Eye (tissue), 1 donor: ENCODE measurements at regions not wholly inside any gene's neighbourhood (a gene's known extent, or its start where the extent isn't known, plus 50 kb on each side); places are given as distances from the start of the nearest gene placed in this dataset.
"Not testable (repeated sequence)": the region's sequence is repeated elsewhere in the genome, so short reads cannot be mapped to it uniquely, and the experiment has no call there.

ENCODE experiments used
- DNase-seq: peaks from one replicate; pipeline ENCODE4 v3.0.0-alpha.2; 2015

GRCh38 chr4:82247171-82247570 is 126.6 kb downstream of the HNRNPD start:
- DNase-seq, result no peak

GRCh38 chr4:82241534-82241933 is 132.3 kb downstream of the HNRNPD start:
- no peak for DNase-seq

- DNase-seq, result no peak
Measured at GRCh38 chr4:82240410-82240809, 133.4 kb downstream of the HNRNPD start.

DNA sequence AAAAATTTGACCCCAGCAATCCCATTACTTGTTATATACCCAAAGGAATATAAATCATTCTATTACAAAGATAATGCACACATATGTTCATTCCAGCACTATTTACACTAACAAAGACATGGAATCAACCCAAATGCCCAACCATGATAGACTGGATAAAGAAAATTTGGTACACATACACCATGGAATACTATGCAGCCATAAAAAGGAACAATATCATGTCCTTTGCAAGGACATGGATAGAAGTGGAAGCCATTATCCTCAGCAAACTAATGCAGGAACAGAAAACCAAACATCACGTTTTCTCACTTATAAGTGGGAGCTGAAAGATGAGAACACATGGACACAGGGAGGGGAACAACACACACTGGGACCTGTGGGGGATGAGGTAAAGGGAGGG is 136.6 kb downstream of the HNRNPD start:
- not testable (repeated sequence) for DNase-seq

DNA sequence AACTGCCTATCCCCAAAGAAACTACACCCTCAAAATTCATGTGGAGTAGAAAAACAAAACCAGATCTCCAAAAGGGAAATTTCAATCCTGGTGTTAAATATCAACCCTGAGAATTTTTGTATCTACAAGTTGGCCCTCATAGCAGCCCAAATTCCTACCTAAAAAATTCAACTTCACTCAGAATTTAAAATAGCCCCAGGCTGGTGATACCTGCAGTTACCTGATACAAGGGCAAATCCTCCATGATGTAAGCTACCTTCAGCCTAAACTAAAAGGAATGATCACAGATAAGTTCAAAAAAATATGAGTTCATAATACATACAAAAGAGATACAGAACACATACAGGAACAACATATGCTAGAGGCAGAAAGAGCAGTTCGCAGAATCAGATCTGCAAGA is 138.4 kb downstream of the HNRNPD start:
- DNase-seq, result no peak

DNA sequence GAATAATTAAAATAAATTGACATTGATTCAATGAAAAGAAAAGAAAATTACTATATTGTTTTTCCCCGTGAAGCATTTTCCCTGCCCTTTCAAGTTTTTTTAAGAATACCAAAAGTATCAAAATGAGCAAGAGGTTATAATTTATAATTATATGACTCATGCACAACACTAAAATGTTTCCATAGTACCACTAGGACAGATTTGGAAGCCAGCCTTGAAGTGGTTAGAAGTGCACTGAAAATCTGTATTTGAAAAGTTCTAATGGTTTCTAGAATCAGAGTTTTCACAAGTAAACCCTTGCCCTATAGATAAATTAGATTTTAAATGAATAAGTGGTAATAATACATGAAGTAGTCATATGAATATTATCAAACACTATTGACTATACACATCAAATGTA is 140.9 kb downstream of the HNRNPD start:
- no peak for DNase-seq

DNA sequence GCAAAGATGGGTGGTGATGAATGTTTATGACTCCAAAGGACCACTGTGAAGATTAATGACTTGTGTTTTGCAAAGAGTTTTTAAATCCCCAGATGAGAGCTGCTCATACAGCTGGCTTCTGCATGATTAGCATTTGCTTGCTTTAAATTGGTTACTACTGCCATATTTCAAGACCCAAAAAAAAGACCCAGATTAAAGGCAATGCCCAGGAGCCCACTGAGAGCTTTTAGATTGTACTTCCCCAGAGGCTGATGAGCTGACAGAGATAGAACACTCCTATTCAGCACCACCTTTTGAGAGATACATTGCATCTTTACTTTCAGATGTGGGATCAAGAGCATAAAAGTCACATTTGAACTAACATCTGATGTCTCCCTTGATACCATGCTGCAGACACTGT is 142.0 kb downstream of the HNRNPD start:
- no peak for DNase-seq

DNA sequence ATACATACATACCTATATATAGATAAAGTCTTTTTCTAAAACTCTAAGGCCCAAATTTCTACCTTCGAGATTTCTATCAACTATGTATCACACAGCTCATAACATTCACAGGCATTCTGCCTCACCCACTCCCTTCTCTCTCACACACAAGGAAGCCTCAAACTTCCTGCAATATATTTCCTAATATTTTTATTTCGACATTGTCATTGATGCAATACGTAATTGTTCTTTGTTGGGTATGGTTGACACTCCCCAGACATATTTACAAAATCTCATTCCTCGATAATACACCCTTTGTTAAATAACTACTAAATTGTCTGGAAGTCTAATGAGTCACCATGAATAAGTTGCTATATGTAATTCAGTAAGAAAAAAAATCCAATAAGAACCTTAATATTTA is 143.5 kb downstream of the HNRNPD start:
- no peak for DNase-seq

GRCh38 chr4:82225030-82225429 is 148.8 kb downstream of the HNRNPD start:
- DNase-seq, result no peak

GRCh38 chr4:82223715-82224114 is 150.1 kb downstream of the HNRNPD start:
- no peak for DNase-seq

- no peak for DNase-seq
Measured at GRCh38 chr4:82219346-82219745, 154.4 kb downstream of the HNRNPD start.

DNA sequence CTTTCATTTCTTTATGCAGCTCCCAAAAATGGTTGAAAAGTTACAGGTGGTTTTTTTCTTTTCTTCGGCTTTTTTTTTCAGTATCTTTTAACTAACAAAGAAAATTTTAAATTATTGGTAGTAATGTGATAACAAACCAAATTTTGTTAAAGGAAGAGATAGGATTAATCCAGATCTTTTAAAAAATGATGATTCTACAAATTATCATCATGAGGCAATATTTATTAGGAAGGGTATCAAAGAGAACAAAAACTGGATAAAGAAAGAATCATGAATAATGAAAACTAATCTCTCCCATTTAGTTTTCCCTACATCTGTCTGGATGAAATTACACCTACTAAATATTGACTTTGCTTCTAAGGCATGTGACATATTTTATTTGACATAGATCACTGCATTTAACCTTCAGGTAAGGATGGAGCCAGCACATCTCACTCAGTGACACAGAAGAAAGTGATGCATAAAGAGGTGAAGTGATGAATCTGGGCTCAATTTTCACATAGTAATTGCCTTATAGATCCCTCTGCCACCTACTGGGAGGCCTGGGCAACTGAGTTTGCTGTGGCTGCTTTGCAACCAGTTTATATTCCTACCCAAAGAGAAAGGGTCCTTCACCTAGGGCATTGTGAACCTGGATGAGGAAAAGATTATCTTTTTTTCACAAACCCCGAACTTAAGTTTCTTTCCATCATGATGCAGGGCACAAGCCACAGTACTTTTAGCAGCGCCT is 155.6 kb downstream of the HNRNPD start:
- peak; percentile 44 for DNase-seq

DNA sequence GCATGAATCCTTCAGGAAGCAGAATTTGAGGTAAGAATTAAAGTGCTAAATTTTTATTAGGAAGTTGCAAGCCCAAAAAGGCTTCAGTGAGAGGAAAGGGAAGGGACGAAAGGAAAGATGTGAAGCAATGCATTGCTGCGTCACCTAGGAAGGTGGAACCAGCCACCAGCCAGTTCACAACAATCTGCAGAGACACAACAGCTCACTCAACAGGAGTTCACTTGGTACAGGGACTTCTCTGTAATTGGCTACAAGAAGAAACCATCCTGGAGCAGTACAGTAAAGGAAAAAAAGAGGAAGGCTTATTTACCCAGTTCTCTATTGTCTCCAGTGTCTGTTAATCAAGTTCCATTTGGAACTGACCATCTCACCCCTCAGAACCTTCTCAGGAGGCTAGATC is 157.6 kb downstream of the HNRNPD start:
- DNase-seq, result no peak

DNA sequence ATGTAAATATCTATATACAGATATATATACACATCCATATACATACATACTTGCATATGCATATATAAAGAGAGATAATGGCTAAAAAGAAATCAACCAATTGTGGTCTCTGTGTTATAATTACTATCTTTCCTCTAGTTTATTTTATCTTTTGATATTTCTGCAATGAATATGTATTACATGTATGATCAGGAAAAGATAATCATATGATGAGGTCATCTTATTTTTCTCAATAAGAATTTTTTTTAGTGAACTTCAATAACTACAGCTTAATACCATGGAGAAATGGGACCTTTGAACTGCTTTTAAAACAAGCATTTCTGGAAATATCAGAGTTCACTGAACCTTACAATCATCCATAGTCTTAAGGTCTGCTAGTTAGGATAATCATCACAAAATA is 158.0 kb downstream of the HNRNPD start:
- DNase-seq, result no peak

DNA sequence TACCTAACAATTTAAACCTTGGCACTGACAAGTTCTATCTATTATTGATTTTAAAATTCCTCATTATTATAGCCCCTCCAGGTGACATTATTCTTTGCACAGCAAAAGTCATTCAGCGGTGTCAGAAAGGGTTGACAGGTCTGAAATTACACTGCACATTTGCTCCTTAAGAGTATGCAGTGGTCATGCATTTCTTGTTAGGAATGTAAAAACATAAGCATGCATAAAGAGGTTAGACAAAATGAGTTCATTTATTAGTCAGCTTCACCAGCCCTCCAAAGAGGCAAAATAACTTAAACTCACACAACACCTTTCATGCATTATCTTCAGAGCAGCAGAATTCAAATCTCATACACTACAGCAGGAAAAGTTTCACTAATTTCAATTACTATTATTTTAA is 158.8 kb downstream of the HNRNPD start:
- DNase-seq, result no peak

DNA sequence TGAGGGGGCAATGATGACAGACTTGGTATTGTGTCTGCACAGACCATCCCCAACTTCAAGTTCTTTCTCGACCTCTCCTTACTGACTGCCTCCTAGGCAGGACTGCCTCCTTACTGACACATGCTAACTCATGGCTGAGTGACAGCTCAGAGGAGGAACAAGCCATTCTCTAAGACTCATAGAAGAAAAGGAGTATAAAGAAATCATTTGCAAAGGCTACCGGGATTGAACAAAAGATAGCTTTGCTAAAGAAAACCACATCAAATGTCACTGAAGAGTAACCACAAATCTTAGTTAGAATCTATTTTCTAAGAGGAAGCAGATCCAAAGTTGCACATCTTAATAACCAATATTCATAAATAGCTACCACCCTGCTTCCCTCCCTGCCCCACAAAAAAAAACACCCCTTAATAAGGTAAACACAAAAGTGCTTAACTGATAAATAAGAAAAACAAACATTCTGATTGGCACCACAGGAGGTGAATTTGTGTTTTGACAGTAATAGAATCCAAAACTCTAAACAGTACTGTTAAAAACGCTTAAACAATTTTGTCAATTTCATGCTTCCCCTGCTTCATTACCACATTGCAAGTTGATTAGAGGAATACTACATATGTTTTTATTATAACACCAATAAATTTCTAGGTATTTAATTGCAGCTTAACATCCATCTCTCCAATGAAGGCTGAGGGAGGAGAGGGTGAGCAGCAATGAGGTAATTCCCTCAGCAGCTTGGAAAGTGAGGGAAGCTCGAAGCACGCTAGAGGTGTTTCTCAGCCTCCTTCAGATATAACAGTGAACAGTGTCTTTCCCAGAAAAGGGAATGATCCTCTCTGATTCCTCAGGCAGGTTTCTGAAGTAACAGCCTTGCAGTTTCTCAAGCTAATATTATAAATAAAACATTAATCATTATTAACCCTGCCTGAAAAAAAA is 160.0 kb downstream of the HNRNPD start:
- no peak for DNase-seq

GRCh38 chr4:82201805-82202641 is 171.8 kb downstream of the HNRNPD start:
- DNase-seq, result peak; percentile 80

GRCh38 chr4:82201303-82201702 is 172.5 kb downstream of the HNRNPD start:
- no peak for DNase-seq

- DNase-seq, result no peak
Measured at GRCh38 chr4:82200046-82200445, 173.7 kb downstream of the HNRNPD start.

DNA sequence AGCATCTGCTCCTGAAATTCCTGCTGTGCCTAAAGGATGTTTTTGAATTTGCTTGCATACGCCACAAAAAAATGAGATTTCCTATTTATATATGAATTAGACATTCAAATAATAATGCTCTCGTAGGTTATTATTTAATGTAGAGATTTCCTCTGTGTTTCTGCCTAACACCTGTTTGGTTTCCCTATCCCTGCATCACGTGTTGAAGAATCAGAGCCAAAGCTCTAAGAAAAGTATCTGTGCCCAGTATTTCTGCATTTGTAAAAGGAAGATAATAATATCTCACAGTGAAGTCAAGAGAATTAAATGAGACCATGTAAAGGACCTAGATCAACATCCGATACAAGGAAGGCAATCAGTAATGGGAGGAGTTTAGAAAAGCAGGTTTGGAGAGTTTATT is 179.5 kb downstream of the HNRNPD start:
- DNase-seq, result no peak

DNA sequence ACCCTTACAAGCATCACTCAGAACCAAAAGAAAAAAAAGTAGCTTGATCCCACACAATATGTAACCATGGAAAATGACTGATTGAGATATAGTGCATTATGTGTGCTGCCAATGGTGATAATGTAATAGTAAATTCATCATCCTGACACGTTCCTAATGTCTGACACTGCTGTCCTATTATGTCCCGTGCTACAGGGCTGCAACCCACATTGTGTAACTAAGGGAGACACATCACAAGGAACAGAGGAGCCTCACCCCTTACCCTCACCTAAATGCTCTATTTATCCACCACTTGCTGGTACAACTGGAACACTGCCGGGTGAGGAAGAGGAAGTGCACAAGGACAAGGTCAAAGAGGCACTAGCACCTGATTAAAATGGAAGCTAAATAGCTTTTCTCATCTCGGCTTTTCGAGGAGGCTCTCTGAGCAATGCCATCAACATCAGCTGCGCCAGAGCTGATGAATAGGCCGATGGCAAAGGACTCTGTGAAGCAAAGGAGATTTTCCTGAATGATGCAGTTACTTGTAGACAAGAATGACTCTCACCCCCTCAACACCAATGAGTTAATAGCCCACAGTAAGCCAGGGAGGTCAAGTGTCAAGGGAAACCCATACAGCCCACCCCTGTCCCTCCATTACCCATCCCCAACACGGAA is 181.6 kb downstream of the HNRNPD start:
- no peak for DNase-seq

GRCh38 chr4:82181789-82182188 is 192.0 kb downstream of the HNRNPD start:
- no peak for DNase-seq

DNA sequence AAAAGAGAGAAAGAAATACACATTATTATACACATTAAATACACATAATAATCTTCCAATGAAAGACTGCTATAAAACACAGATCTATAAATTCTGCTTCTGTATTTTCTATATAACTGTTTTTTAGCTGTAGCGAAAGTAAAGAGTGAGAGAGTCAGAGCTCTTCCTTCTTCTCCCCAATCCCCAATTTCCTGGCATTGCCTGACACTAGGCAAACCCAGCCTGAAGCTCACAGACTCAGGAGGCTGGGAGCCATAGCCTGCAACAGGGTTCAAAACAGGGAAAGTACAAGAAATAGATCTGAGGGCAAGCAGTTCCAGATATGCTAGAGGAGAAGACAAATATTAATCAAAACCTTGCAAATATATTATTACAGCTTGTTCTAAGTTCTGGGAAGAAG is 201.6 kb downstream of the HNRNPD start:
- DNase-seq, result no peak
